Lung (tissue), 11 donors: ENCODE measurements at regions not wholly inside any gene's neighbourhood (a gene's known extent, or its start where the extent isn't known, plus 50 kb on each side); places are given as distances from the start of the nearest gene placed in this dataset.

Experiments
- ATAC-seq: fragments of 200-7000 bp; cut with Tn5 transposase; one replicate; pipeline ENCODE4 v1.9.1; 2020; ENCODE audit warnings: moderate number of reproducible peaks; ENCODE audit not compliant: insufficient read depth, low FRiP score
- DNase-seq, 3 donors: peaks; one replicate each; pipeline ENCODE4 v3.0.0-alpha.2; 2013 to 2017
- H3K27ac ChIP-seq, 2 donors: one replicate each; pipeline ENCODE4 v1.5.1; 2013; ENCODE audit warnings: mild to moderate bottlenecking in 2 of 2, moderate library complexity in 2 of 2, control low read depth in 1 of 2, inconsistent platforms in 1 of 2, low read depth in 1 of 2, low read length in 1 of 2
- H3K27me3 ChIP-seq, 3 donors: one replicate each; pipeline ENCODE4 v1.5.1; 2013; ENCODE audit warnings: low read length in 2 of 3; ENCODE audit not compliant: control insufficient read depth in 3 of 3, insufficient read depth in 3 of 3
- H3K36me3 ChIP-seq, 4 donors: one replicate each; pipeline ENCODE4 v1.5.1; 2013; ENCODE audit warnings: low read length in 4 of 4, mild to moderate bottlenecking in 1 of 4, moderate library complexity in 1 of 4; ENCODE audit not compliant: control insufficient read depth in 4 of 4, insufficient read depth in 4 of 4
- H3K4me1 ChIP-seq, 5 donors: one replicate each; pipeline ENCODE4 v1.5.1; 2013; ENCODE audit warnings: low read length in 5 of 5, mild to moderate bottlenecking in 2 of 5, moderate library complexity in 1 of 5; ENCODE audit not compliant: control insufficient read depth in 5 of 5, insufficient read depth in 5 of 5
- H3K4me3 ChIP-seq: one replicate; pipeline ENCODE4 v1.5.1; 2013; ENCODE audit warnings: mild to moderate bottlenecking, control low read depth, moderate library complexity
- H3K9ac ChIP-seq, 2 donors: one replicate each; pipeline ENCODE4 v1.5.1; 2013; ENCODE audit warnings: low read length in 2 of 2, control low read depth in 1 of 2; ENCODE audit not compliant: insufficient read depth in 1 of 2
- H3K9me3 ChIP-seq, 4 donors: one replicate each; pipeline ENCODE4 v1.5.1; 2013; ENCODE audit warnings: low read length in 3 of 4, mild to moderate bottlenecking in 1 of 4, moderate library complexity in 1 of 4; ENCODE audit not compliant: control insufficient read depth in 4 of 4, insufficient read depth in 3 of 4
- WGBS, 2 donors: extraction: QIAGEN DNeasy Blood & Tissue Kit; methylation state at CpG; one replicate each; pipeline ENCODE4 v1.1.7; 2013; 5-methylcytosine and 5-hydroxymethylcytosine counted together
- TF ChIP-seq, protein P1 (sequence below): IDR thresholded peaks from 2 replicates; pipeline ENCODE4 v1.5.1; 2012; ENCODE audit warnings: mild to moderate bottlenecking; ENCODE audit errors: control extremely low read depth, extremely low read depth
- donor health status: control.
- donor health status: control.
- donor health status: Bipolar disorder and iron deficiency.
- donor health status: healthy.
- donor health status: DM: yes; HTN: yes; CAD: no.

DNA sequence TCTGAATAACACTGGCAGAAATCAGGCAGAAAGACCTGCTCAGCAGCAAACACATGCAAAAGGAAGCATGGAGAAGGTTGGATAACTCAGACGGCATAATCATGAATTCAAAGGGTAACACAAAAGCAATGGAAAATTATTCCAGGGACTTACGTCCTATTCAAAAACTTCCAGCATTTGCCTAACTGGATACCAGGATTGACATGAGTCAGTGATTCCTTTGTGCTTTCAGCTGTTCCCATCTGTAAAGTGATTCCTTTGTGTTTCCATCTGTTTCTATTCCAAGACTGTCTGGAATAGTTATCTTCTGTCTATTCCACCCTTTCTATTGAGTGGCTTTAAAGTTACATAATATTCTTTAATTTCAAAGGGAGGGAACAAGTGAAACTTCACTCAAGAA lies 1361.7 kb upstream of the CDH9 start:
- H3K4me1 ChIP-seq, result no peaks in the 10 kb centered on the region
- 89 to 95% methylated on average over 2 of the region's 2 CpGs for WGBS, 2 donors
- no peak overlapping the region for H3K9ac ChIP-seq
- no peaks in the 10 kb centered on the region for H3K36me3 ChIP-seq
- H3K9me3 ChIP-seq, result no peaks in the 10 kb centered on the region
- H3K27ac ChIP-seq, result no peak overlapping the region
- no peak for ATAC-seq
- H3K4me3 ChIP-seq, result no peak overlapping the region
- TF ChIP-seq, protein P1, sequence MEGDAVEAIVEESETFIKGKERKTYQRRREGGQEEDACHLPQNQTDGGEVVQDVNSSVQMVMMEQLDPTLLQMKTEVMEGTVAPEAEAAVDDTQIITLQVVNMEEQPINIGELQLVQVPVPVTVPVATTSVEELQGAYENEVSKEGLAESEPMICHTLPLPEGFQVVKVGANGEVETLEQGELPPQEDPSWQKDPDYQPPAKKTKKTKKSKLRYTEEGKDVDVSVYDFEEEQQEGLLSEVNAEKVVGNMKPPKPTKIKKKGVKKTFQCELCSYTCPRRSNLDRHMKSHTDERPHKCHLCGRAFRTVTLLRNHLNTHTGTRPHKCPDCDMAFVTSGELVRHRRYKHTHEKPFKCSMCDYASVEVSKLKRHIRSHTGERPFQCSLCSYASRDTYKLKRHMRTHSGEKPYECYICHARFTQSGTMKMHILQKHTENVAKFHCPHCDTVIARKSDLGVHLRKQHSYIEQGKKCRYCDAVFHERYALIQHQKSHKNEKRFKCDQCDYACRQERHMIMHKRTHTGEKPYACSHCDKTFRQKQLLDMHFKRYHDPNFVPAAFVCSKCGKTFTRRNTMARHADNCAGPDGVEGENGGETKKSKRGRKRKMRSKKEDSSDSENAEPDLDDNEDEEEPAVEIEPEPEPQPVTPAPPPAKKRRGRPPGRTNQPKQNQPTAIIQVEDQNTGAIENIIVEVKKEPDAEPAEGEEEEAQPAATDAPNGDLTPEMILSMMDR, result no peak
- no peaks in the 10 kb centered on the region for H3K27me3 ChIP-seq
- DNase-seq, result no peak

DNA sequence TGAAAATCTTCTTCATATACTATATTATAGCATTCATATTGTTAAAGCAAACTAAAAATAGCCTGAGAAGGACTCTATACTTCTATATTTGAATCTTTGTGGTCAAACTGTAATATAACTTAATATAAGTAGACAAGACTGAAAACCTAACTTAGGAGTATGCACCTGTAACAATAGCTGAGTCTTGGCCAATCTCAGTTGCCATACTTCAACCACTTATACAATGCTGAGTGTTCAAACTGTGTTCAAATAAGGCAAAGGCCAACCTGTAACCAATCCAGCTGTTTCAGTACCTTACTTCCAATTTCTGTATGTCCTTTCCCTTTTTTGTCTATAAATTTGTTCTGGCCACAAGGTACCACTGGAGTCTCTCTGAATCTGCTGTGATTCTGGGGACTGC lies 1360.8 kb upstream of the CDH9 start:
- Histone ChIP-seq H3K4me1 (no peaks in the 10 kb centered on the region), H3K9me3 (no peaks in the 10 kb centered on the region), H3K4me3 (no peak overlapping the region), H3K27ac (no peak overlapping the region), H3K36me3 (no peaks in the 10 kb centered on the region), H3K27me3 (no peaks in the 10 kb centered on the region), H3K9ac (no peak overlapping the region)
- TF ChIP-seq, protein P1, result no peak
- DNase-seq (no peak), ATAC-seq (no peak)

DNA sequence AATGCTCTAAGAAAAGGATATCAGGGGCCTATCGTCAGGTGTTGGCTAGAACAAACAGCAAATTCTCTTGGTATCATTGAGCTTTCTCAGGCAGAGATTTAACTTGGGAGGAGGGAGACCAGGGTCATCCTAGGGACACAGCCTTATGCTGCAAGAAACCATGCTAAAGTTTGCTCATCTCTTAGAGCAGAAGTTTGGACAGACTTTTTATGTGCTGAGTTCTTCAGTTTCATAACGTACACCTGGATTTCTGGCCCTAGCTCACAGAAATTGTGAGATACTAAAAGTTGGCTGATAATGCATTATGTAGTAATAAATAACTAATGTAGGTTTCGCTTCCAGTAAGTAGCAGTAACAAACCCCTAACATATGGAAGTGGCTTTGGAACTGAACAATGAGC lies 1359.8 kb upstream of the CDH9 start:
- no peaks in the 10 kb centered on the region for H3K36me3 ChIP-seq
- 77 to 92% methylated on average over 3 of the region's 3 CpGs for WGBS, 2 donors
- TF ChIP-seq, protein P1, result no peak
- no peak overlapping the region for H3K27ac ChIP-seq
- DNase-seq, result no peak
- ATAC-seq, result no peak
- no peak overlapping the region for H3K9ac ChIP-seq
- H3K27me3 ChIP-seq, result no peaks in the 10 kb centered on the region
- no peaks in the 10 kb centered on the region for H3K4me1 ChIP-seq
- H3K9me3 ChIP-seq, result no peaks in the 10 kb centered on the region
- H3K4me3 ChIP-seq, result no peak overlapping the region

DNA sequence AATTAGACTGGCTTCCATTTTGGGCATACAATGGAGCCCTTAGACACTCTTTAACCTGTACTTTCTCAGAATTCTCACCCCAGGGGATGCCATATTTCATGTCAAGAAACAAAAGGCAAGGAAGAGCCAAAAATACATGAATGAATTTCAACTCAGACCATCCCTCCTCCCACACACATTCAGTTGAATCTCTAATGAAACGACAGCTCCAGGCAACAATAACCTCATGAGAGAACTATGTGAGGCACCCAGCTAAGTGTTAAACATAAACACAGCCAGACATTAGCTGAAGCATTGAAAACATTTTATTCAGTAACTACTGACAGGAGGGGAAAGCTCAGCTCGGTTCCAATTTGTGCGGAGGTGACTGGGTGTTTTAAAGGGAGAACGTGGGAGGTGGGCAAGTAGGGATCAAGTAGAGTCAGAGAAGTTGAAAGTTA lies 1359.1 kb upstream of the CDH9 start:
- no peak overlapping the region for H3K4me3 ChIP-seq
- no peaks in the 10 kb centered on the region for H3K27me3 ChIP-seq
- ATAC-seq (no peak), DNase-seq (no peak)
- TF ChIP-seq, protein P1, result no peak
- H3K27ac ChIP-seq, result no peak overlapping the region
- H3K9ac ChIP-seq, result no peak overlapping the region
- H3K9me3 ChIP-seq, result no peaks in the 10 kb centered on the region
- H3K4me1 ChIP-seq, result no peaks in the 10 kb centered on the region
- WGBS, 2 donors, result 43 to 51% methylated on average over 4 of the region's 4 CpGs
- no peaks in the 10 kb centered on the region for H3K36me3 ChIP-seq
